K562 (cell line): ENCODE measurements at regions not wholly inside any gene's neighbourhood (a gene's known extent, or its start where the extent isn't known, plus 50 kb on each side); places are given as distances from the start of the nearest gene placed in this dataset.

Experiments used
- ATAC-seq: fragments of 200-7000 bp; cut with Tn5 transposase; 3 replicates; pipeline ENCODE4 v1.9.1; 2020; ENCODE audit warnings: moderate library complexity
- BruUV-seq: library from RNA; stranded (reverse); fragments of 400-500 nt; replicated peaks from 2 replicates; lab custom pipeline; 2021; lab: Mats Ljungman, UMichigan
- CTCF ChIA-PET: fragments of 300-600 bp; formaldehyde crosslinking; extraction: SDS; loops from one replicate; lab custom pipeline; 2021; ENCODE audit warnings: low intra/inter-chr PET ratio; lab: Yijun Ruan, JAX
- POLR2A ChIA-PET: fragments of 300-600, 350-650 bp; sonication (Branson Sonifier 250); formaldehyde crosslinking; extraction: SDS; loops from one replicate; lab custom pipeline; 2021; ENCODE audit warnings: antibody characterized with exemption, inconsistent platforms; lab: Yijun Ruan, JAX
- DNase-seq, 4 experiments: peaks; one replicate each; pipeline versions ENCODE4 v3.0.0 to v3.0.0-alpha.2; 2011 to 2018; ENCODE audit warnings: low spot score in 3 of 4, mixed read lengths in 3 of 4; ENCODE audit errors: extremely low read depth in 1 of 4
- FAIRE-seq: peaks from 2 replicates; lab custom pipeline; 2011; peaks lifted over from hg19 to GRCh38; lab: Jason Lieb, UNC
- H2AFZ ChIP-seq: 2 replicates; pipeline ENCODE4 v1.6.0; 2011; ENCODE audit warnings: low read depth, low read length, control low read depth, inconsistent platforms
- H3K27ac ChIP-seq: fragments of 200-600 bp; 3 replicates; pipeline ENCODE4 v1.8.0; 2011; ENCODE audit warnings: low read depth, mild to moderate bottlenecking, control low read depth, inconsistent platforms, low read length, moderate library complexity, mixed read lengths; ENCODE audit errors: extremely low read depth
- H3K27me3 ChIP-seq, 2 experiments: fragments of 300-600 bp in 1 of 2; 2 replicates in 1 of 2; 3 replicates in 1 of 2; pipeline versions ENCODE4 v1.6.0 to v1.8.0; 2011; ENCODE audit warnings: inconsistent platforms in 2 of 2, low read length in 2 of 2, mild to moderate bottlenecking in 1 of 2, mixed read lengths in 1 of 2, moderate library complexity in 1 of 2; ENCODE audit not compliant: control insufficient read depth in 2 of 2, insufficient read depth in 2 of 2
- H3K36me3 ChIP-seq: fragments of 300-600 bp; 3 replicates; pipeline ENCODE4 v1.8.0; 2011; ENCODE audit warnings: mild to moderate bottlenecking, low read length, inconsistent platforms; ENCODE audit not compliant: control insufficient read depth, insufficient read depth
- H3K4me1 ChIP-seq, 2 experiments: fragments of 200-600 bp in 1 of 2; replicated peaks in 1 of 2; 2 replicates in 1 of 2; 3 replicates in 1 of 2; pipeline versions ENCODE4 v1.5.1 to v1.8.0; 2011; ENCODE audit warnings: inconsistent platforms in 2 of 2, low read length in 2 of 2, mild to moderate bottlenecking in 1 of 2, mixed read lengths in 1 of 2, moderate library complexity in 1 of 2; ENCODE audit not compliant: control insufficient read depth in 2 of 2, insufficient read depth in 2 of 2
- H3K4me2 ChIP-seq: 2 replicates; pipeline ENCODE4 v1.6.1; 2011; ENCODE audit warnings: low read length, control low read depth, inconsistent platforms, mixed read lengths; ENCODE audit not compliant: insufficient read depth
- H3K4me3 ChIP-seq: fragments of 200-600 bp; sonication (generic), shearing (Covaris generic); 2 replicates; pipeline ENCODE4 v1.5.1; 2016; ENCODE audit warnings: control low read depth, inconsistent platforms
- H3K79me2 ChIP-seq: fragments of 200-600 bp; 3 replicates; pipeline ENCODE4 v1.8.0; 2011; ENCODE audit warnings: low read length, inconsistent platforms; ENCODE audit not compliant: control insufficient read depth, insufficient read depth
- H3K9ac ChIP-seq, 2 experiments: 2 replicates each; pipeline versions ENCODE4 v1.6.0 to v1.6.1; 2011; ENCODE audit warnings: low read depth in 2 of 2, low read length in 2 of 2, control low read depth in 1 of 2, inconsistent platforms in 1 of 2, mild to moderate bottlenecking in 1 of 2, mixed read lengths in 1 of 2; ENCODE audit not compliant: insufficient read depth in 1 of 2
- H3K9me1 ChIP-seq: one replicate; pipeline ENCODE4 v1.6.0; 2011; ENCODE audit warnings: inconsistent platforms, mild to moderate bottlenecking, low read length, moderate library complexity; ENCODE audit not compliant: control insufficient read depth, insufficient read depth
- H3K9me3 ChIP-seq: replicated peaks from 2 replicates; pipeline ENCODE4 v1.5.1; 2011; ENCODE audit warnings: low read depth, low read length, inconsistent platforms; ENCODE audit not compliant: control insufficient read depth, insufficient read depth
- H4K20me1 ChIP-seq: replicated peaks from 2 replicates; pipeline ENCODE4 v1.6.1; 2011; ENCODE audit warnings: low read length, inconsistent platforms, mixed read lengths; ENCODE audit not compliant: control insufficient read depth, insufficient read depth
- AFF4 ChIP-seq: sonication (generic); formaldehyde crosslinking; IDR thresholded peaks from 2 replicates; pipeline ENCODE4 v1.8.0; 2023; ENCODE audit warnings: mild to moderate bottlenecking, missing genetic modification reagents
- ARID1B ChIP-seq: fragments of 450-650 bp; IDR thresholded peaks from 2 replicates; pipeline ENCODE4 v1.6.1; 2016; ENCODE audit warnings: antibody characterized with exemption, mild to moderate bottlenecking, inconsistent platforms
- ESRRB ChIP-seq: fragments of 250-450 bp; sonication (Bioruptor Pico); IDR thresholded peaks from 2 replicates; pipeline ENCODE4 v1.5.0; 2020; ENCODE audit warnings: mild to moderate bottlenecking, moderate library complexity, borderline replicate concordance
- FOXP4 ChIP-seq: sonication (generic); formaldehyde crosslinking; IDR thresholded peaks from 2 replicates; pipeline ENCODE4 v1.8.0; 2022; ENCODE audit warnings: mild to moderate bottlenecking, missing genetic modification reagents, borderline replicate concordance
- MEIS2 ChIP-seq: fragments of 450-650 bp; IDR thresholded peaks from 2 replicates; pipeline ENCODE4 v1.6.1; 2014; ENCODE audit warnings: mild to moderate bottlenecking; ENCODE audit not compliant: partially characterized antibody
- MYBL2 ChIP-seq, 2 experiments: fragments of 450-650 bp in 1 of 2; sonication (generic) in 1 of 2; formaldehyde crosslinking in 1 of 2; IDR thresholded peaks; 2 replicates each; pipeline versions ENCODE4 v1.6.1 to v1.8.1; 2017 to 2022; ENCODE audit warnings: borderline replicate concordance in 1 of 2, inconsistent platforms in 1 of 2, low read depth in 1 of 2, mild to moderate bottlenecking in 1 of 2, missing genetic modification reagents in 1 of 2, moderate library complexity in 1 of 2
- NCOA2 ChIP-seq, 2 experiments: fragments of 450-650 bp; IDR thresholded peaks; 2 replicates each; pipeline ENCODE4 v1.6.1; 2018; ENCODE audit warnings: mild to moderate bottlenecking in 2 of 2, moderate library complexity in 1 of 2; ENCODE audit not compliant: partially characterized antibody in 2 of 2
- NFXL1 ChIP-seq: fragments of 450-650 bp; formaldehyde crosslinking; IDR thresholded peaks from 2 replicates; pipeline ENCODE4 v1.4.0; 2021; ENCODE audit warnings: mild to moderate bottlenecking
- ZC3H11A ChIP-seq: IDR thresholded peaks from 2 replicates; pipeline ENCODE4 v1.6.1; 2012; ENCODE audit warnings: low read depth, low read length, improper control_type of control experiment
- ZC3H4 ChIP-seq: sonication (generic); formaldehyde crosslinking; IDR thresholded peaks from 2 replicates; pipeline ENCODE4 v1.9.0; 2021; ENCODE audit warnings: missing genetic modification reagents, borderline replicate concordance
- ZNF165 ChIP-seq: fragments of 250-450 bp; sonication (Bioruptor Pico); IDR thresholded peaks from 2 replicates; pipeline ENCODE4 v1.4.0; 2020; ENCODE audit warnings: borderline replicate concordance
- ZNF282 ChIP-seq: sonication (generic); formaldehyde crosslinking; IDR thresholded peaks from 2 replicates; pipeline ENCODE4 v1.8.1; 2023; ENCODE audit warnings: missing genetic modification reagents
- ZNF644 ChIP-seq: fragments of 200-800 bp; sonication (Bioruptor generic); IDR thresholded peaks from 2 replicates; pipeline ENCODE4 v1.6.1; 2016; ENCODE audit warnings: low read depth, missing genetic modification characterization, missing compliant biosample characterization
- ZNF766 ChIP-seq: fragments of 200-800 bp; sonication (Bioruptor generic); conservative IDR thresholded peaks from 2 replicates; pipeline ENCODE4 v1.6.1; 2016; ENCODE audit warnings: missing genetic modification characterization, missing compliant biosample characterization
- WGBS: fragments of 100-300 bp; shearing (Covaris generic); methylation state at CpG from one replicate; pipeline ENCODE4 v1.1.6; 2016; ENCODE audit warnings: low coverage, mixed read lengths; ENCODE audit not compliant: insufficient coverage; ENCODE audit errors: missing lambda C conversion rate; 5-methylcytosine and 5-hydroxymethylcytosine counted together
- in situ Hi-C: fragments of 300-500 bp; cut with MboI; formaldehyde crosslinking; loops from 4 replicates; pipeline ENCODE4 v1.15.0; 2018; ENCODE audit warnings: inconsistent platforms, mixed read lengths
- intact Hi-C: fragments of 100-400 bp; cut with micrococcal nuclease; formaldehyde crosslinking; loops from 2 replicates; pipeline ENCODE4 v1.14.2; 2022
- TF ChIP-seq, protein P1 (sequence below): sonication (generic); formaldehyde crosslinking; IDR thresholded peaks from 2 replicates; pipeline ENCODE4 v1.4.0; 2020; ENCODE audit warnings: mild to moderate bottlenecking, missing genetic modification reagents

GRCh38 chr1:94769551-94769950 is 50.6 kb upstream of the SLC44A3 start:
- Histone ChIP-seq H3K9me3 (no peaks in the 10 kb centered on the region), H3K36me3 (no peaks in the 10 kb centered on the region), H3K27ac (no peak overlapping the region), H3K4me3 (no peak overlapping the region), H3K79me2 (no peaks in the 10 kb centered on the region), H2AFZ (no peak overlapping the region), H3K9me1 (no peaks in the 10 kb centered on the region), H3K27me3 (peaks cover 0 to 3% of the 10 kb centered on the region in 2 experiments; a peak in 2 of 5 replicates), H3K4me1 (no peaks in the 10 kb centered on the region), H3K4me2 (no peak overlapping the region), H4K20me1 (no peaks in the 10 kb centered on the region), H3K9ac (no peak overlapping the region)
- FAIRE-seq (no peak), DNase-seq (no peak), ATAC-seq (no peak)
- intact Hi-C loops, result no loop called here
- POLR2A ChIA-PET, result no interaction called here
- in situ Hi-C loops, result no loop called here
- no TSS peak for BruUV-seq
- CTCF ChIA-PET, result no interaction called here
- 0% methylated on average over 1 of the region's 1 CpG for WGBS
- TF ChIP-seq ZNF165 (no peak), MEIS2 (no peak), ZNF766 (CRISPR knock-in tag) (no peak), ZC3H11A (no peak), NFXL1 (CRISPR knock-in tag) (no peak), FOXP4 (no peak), ESRRB (CRISPR knock-in tag) (no peak), ZNF644 (tag) (no peak), MYBL2 (IDR thresholded peaks at IDR 0.05; ENCODE audit: low read depth) (no peak), MYBL2 (CRISPR knock-in tag; IDR thresholded peaks at IDR 0.05; ENCODE audit: borderline replicate concordance) (no peak), ZNF282 (no peak), ZC3H4 (CRISPR knock-in tag) (no peak), AFF4 (CRISPR knock-in tag) (no peak), NCOA2 (IDR thresholded peaks at IDR 0.05; ENCODE audit: partially characterized antibody in 2 of 2) (no peak), ARID1B (no peak)
- TF ChIP-seq, protein P1, sequence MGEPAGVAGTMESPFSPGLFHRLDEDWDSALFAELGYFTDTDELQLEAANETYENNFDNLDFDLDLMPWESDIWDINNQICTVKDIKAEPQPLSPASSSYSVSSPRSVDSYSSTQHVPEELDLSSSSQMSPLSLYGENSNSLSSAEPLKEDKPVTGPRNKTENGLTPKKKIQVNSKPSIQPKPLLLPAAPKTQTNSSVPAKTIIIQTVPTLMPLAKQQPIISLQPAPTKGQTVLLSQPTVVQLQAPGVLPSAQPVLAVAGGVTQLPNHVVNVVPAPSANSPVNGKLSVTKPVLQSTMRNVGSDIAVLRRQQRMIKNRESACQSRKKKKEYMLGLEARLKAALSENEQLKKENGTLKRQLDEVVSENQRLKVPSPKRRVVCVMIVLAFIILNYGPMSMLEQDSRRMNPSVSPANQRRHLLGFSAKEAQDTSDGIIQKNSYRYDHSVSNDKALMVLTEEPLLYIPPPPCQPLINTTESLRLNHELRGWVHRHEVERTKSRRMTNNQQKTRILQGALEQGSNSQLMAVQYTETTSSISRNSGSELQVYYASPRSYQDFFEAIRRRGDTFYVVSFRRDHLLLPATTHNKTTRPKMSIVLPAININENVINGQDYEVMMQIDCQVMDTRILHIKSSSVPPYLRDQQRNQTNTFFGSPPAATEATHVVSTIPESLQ (CRISPR knock-in tag), result no peak
